Activated effector memory CD4-positive, alpha-beta T cell treated with Interleukin-2 at 50 U/mL for 16 hours (primary cell): ENCODE measurements at regions not wholly inside any gene's neighbourhood (a gene's known extent, or its start where the extent isn't known, plus 50 kb on each side); places are given as distances from the start of the nearest gene placed in this dataset.
"Not testable (repeated sequence)": the region's sequence is repeated elsewhere in the genome, so short reads cannot be mapped to it uniquely, and the experiment has no call there.

Source experiments
- DNase-seq: peaks from one replicate; pipeline ENCODE4 v3.0.0-alpha.2; 2020

- no peak for DNase-seq
Measured at GRCh38 chrY:12212394-12212793, 488.6 kb upstream of the USP9Y start.

DNA sequence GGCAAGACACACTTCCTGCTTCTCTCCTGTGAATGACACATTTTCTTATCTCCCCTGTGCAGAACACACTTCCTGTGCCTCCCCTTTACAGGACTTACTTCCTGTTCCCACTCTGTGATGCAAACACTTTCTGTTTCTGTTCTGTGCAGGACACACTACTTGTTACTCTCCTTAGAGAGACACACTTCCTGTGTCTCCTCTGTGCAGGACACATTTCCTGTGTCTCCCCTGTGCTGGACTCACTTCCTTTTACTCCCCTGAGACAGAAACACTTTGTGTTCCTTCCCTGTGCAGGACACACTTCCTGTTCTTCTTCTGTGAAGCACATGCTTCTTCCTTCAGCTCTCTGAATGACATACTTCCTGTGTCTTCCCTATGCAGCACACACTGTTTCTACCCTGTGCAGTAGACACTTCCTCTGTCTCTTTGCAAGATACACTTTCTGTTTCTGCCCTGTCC, 485.4 kb upstream of the USP9Y start:
- no peak for DNase-seq

DNA sequence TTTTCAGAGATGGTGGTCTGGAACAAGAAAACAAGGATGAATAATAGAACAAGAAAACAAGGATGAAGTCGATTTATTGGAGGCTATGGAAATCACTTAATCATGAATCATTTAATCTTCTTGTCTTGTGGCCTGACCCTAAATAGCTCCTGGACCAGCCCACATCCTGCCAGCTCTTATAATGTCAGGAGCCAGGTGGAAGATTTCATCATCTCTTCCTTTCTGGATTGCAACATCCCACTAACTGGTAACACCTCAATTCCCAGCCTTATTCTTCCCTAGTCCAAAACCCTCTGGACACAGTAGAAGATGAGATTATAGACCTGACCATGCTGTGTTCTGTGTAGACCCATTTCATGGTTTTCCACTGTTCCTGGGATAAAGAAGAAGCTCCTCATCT, 470.1 kb upstream of the USP9Y start:
- DNase-seq, result no peak

DNA sequence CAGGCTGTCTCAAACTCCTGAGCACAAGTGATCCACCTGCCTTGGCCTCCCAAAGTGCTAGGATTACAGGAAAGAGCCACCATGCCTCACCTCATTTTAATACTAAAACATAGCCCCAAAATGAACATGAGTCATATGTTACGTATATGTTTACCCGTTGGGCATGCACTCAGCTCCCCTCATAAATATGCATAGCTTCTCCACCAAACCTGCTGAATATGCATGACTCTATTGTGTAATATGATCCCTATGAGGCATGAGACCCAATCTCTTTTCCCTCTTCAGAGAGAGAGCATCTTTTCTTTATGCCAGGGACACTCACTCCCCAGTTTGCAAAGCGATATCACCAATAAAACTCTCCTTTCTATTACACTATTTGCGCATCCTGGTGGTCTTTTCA, 464.6 kb upstream of the USP9Y start:
- DNase-seq, result no peak

DNA sequence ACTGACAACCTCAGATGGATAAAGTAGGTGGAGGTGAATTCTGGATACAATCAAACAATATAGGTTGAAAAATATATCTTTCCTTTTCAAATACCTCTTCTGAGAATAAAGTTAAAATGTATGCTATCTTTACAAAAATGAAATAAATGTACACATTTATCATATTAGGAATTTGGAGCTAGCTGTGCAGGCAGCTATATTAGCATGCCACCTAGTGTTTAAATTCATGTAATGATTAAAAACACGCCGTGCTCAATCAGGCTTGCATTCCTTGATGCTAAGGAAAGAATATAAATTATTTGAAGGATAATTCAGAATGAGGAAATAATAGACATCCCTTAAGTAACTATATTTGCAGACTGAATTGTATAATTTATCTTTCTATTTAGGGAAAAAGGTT, 460.7 kb upstream of the USP9Y start:
- DNase-seq, result not testable (repeated sequence)

DNA sequence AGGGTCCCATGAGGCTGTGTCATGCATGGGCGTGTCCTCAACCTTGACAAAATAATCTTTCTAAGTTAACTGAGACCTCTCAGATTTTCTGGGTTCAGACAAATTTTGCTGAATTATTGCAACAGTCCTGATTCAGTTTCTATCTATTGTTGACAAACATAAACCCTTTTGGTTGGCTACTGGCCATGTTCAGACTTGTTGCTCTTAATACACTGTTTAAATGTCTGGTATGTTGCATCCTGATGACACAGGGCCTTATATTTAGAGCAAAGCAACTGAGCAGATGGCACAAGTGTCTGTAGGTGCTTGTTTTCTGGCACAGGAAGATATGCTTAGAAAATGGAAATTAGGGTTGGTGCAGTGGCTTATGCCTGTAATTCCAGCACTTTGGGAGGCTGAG, 456.9 kb upstream of the USP9Y start:
- no peak for DNase-seq

- no peak for DNase-seq
Measured at GRCh38 chrY:12253756-12254155, 447.3 kb upstream of the USP9Y start.

DNA sequence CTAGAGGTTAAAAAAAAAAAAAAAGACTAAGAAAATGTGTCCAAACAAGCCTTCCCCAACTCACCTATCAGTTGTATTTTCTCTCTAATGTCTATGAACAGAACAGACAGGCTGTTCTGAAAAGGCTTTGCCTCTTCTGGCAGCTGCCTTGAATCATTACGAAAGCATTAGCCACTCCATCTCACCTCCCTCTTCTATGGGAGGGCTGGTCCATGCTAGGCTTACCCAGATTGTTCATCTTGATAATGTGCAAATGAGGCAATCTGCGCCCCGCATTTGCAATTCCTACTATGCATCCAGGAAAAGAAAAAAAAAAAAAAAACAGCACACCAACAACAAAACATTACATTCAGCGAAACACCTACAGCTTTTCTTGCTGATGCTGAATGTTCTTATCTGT, 429.9 kb upstream of the USP9Y start:
- no peak for DNase-seq

- DNase-seq, result no peak
Measured at GRCh38 chrY:12285608-12286007, 415.4 kb upstream of the USP9Y start.

- DNase-seq, result no peak
Measured at GRCh38 chrY:12288919-12289318, 412.1 kb upstream of the USP9Y start.

GRCh38 chrY:12289415-12289814, 411.6 kb upstream of the USP9Y start:
- DNase-seq, result no peak

DNA sequence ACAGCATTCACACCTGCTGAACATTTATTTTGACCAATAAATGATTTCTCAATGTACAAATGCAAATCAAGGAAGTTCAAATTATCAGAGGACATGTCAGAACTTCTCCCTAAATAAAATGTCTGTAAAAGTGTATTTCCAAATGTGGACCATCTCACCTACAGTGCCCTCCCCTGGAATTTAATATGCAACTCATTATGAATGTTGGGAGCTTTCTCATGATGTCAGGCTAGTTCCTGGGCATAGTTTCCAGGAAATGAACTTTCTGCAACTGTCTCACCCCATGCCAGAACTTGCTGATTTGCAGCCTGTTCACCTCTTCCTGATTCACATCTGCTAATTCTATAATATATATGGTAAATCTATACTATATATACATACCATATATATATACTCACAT, 408.5 kb upstream of the USP9Y start:
- no peak for DNase-seq

GRCh38 chrY:12296460-12296859, 404.6 kb upstream of the USP9Y start:
- no peak for DNase-seq

- not testable (repeated sequence) for DNase-seq
Measured at GRCh38 chrY:12299796-12300195, 401.2 kb upstream of the USP9Y start.

GRCh38 chrY:12303464-12303863, 397.6 kb upstream of the USP9Y start:
- no peak for DNase-seq

DNA sequence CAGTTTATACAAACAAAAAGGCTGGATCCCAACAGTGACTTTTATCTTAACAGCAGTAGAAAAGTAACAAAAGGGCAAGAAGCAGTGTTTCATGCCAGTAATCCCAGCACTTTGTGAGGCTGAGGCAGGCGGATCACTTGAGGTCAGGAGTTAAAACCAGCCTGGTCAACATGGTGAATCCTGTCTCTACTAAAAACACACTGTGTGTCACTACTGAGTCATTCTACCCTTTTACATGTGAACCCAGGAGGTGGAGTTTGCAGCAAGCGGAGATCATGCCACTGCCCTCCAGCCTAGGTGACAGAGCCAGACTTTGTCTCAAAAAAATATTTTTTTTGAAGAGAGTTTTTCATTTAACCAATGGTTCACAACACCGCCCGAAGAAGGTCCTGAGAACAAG, 395.6 kb upstream of the USP9Y start:
- DNase-seq, result no peak

GRCh38 chrY:12309212-12309611, 391.8 kb upstream of the USP9Y start:
- no peak for DNase-seq

GRCh38 chrY:12310832-12311231, 390.2 kb upstream of the USP9Y start:
- no peak for DNase-seq

DNA sequence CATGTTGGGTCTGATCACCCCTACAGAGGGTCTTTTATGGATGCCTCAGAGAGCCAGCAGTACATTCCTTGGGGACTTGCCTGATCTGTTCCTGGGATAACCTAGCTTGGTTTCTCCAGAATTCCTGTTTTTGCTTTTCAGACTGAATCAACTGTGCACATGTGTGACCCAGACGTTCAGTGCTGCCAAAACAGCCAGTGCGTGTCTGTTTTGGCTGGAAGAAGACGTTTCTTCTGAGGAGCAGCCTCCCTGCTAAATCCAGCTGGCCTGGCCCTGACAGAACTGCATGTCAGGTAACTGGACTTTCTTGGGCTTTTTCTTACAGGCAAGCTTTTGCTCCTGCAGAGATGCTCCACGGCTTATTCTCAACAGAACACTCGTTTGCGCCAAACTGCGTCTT, 373.3 kb upstream of the USP9Y start:
- DNase-seq, result no peak

DNA sequence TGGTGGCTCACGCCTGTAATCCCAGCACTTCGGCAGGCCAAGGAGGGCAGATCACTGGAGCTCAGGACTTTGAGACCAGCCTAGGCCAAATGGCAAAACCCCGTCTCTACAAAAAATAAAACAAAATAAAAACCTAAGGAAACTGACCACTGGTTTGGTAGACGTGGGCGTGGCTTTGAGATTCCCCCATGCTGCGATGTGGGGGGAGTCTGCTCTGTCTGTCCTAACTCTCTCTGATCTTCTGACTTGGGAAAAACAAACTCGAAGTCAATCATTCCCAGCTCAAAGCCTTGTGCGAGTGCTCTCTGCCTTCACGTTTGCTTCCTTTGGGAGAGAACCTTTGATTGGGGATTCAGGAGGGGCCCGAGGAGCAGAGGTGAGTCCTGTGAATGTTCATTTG, 369.1 kb upstream of the USP9Y start:
- not testable (repeated sequence) for DNase-seq

- DNase-seq, result no peak
Measured at GRCh38 chrY:12343211-12343610, 357.8 kb upstream of the USP9Y start.

- no peak for DNase-seq
Measured at GRCh38 chrY:12348181-12348580, 352.9 kb upstream of the USP9Y start.

GRCh38 chrY:12357204-12357603, 343.8 kb upstream of the USP9Y start:
- no peak for DNase-seq

GRCh38 chrY:12357655-12358054, 343.4 kb upstream of the USP9Y start:
- no peak for DNase-seq

DNA sequence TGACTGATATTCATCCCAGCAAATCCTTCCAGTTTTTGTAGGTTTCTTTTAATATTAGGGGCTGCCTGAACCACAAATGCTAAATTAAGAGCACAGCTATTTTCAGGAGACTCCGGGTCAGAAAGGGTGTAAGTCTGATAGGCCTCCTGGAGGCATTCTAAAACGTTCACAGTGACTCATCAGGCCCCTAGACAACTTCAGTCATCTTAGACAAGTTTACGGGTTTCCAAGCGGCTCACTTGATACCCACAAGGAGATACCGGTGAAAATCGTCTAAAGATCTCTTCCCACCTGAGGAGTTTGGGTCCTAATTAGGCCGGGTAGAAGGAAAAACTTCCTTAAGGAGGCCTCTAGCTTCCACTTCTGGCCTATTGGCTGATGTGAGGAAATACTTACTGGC, 342.7 kb upstream of the USP9Y start:
- no peak for DNase-seq

DNA sequence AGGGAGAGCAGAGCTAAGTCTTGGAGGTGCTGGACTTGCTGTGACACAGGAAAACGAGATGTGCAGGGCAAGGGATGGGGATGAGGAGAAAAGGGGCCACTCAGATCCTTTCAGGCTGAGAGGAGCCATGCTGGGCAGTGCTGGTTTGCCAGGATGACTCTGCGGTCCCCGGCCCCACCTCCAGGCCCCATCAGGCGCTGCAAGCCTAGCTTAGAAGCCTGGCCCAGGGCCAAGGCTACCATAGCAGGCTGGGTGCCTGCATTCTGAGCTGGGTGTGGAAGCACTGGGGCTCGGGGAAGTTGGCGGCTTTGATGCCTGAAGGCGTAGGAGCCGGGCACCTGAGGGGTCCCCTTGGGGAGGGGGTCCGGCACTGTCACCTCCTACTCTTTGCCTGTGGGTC, 341.2 kb upstream of the USP9Y start:
- DNase-seq, result no peak
